AG04449 (cell line): ENCODE measurements at regions not wholly inside any gene's neighbourhood (a gene's known extent, or its start where the extent isn't known, plus 50 kb on each side); places are given as distances from the start of the nearest gene placed in this dataset.

Experiments
- CTCF ChIA-PET: fragments of 350-600 bp; formaldehyde crosslinking; extraction: SDS; loops from one replicate; lab custom pipeline; 2021; ENCODE audit warnings: antibody characterized with exemption; lab: Yijun Ruan, JAX
- POLR2A ChIA-PET: fragments of 400-600, 350-600 bp; formaldehyde crosslinking; extraction: SDS; loops from one replicate; lab custom pipeline; 2020; ENCODE audit warnings: antibody characterized with exemption, inconsistent platforms; lab: Yijun Ruan, JAX
- DNase-seq: peaks from one replicate; pipeline ENCODE4 v3.0.0-alpha.2; 2010; ENCODE audit warnings: low read depth, low spot score
- H3K4me3 ChIP-seq: 2 replicates; pipeline ENCODE4 v1.5.1; 2011; ENCODE audit warnings: low read depth, mild to moderate bottlenecking, control low read depth, low read length
- CTCF ChIP-seq: IDR thresholded peaks from one replicate; pipeline ENCODE4 v1.5.1; 2011; ENCODE audit warnings: mild to moderate bottlenecking, moderate library complexity, low read length, control low read depth, inconsistent platforms; ENCODE audit not compliant: insufficient read depth; ENCODE audit errors: missing control alignments

DNA sequence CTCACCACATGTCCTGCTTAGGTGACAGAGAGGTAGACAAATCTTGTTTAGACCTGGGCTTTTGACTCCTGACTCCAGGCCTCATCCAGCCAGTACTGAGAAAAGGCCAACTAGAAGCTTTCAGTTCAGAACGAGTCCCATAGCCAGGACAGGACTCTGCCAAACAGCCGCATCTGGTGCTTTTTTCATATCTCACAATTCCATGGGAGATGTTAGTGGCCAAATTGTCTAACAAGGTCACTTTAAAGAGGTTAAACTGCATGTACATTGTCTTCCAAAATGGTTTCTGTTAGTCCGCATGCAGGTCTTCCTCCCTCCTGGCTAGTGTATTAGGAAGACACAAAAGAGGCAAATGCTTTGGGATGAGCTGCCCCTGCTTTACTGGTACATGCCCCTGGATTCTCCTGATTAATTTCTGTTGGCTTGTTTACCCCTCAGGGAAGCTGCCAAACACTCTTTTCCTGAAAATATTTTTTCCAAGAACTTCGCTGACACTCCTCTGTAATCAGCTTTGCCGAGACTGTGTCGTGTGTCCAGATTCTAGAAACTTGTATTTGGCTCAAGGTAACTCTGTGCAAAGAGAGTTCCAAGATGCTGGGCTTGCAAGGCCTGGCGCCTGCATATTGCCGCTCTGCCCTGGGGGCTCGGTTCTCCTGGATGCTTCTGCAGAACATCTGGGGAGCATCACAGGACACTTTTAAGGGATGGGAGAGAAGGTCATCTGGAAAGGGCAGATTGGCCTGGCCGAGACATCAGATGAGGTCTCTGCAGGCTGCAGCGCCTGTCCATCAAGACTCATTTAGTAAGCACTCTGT is 209.2 kb upstream of the APCDD1 start:
- TF ChIP-seq CTCF = no peak
- no peak for DNase-seq
- CTCF ChIA-PET = no interaction called here
- no peak overlapping the region for H3K4me3 ChIP-seq
- POLR2A ChIA-PET = no interaction called here

GRCh38 chr18:10245846-10246175 is 208.6 kb upstream of the APCDD1 start:
- no peak for TF ChIP-seq CTCF
- ChIA-PET POLR2A (no interaction called here), CTCF (no interaction called here)
- no peak for DNase-seq
- no peak overlapping the region for H3K4me3 ChIP-seq

DNA sequence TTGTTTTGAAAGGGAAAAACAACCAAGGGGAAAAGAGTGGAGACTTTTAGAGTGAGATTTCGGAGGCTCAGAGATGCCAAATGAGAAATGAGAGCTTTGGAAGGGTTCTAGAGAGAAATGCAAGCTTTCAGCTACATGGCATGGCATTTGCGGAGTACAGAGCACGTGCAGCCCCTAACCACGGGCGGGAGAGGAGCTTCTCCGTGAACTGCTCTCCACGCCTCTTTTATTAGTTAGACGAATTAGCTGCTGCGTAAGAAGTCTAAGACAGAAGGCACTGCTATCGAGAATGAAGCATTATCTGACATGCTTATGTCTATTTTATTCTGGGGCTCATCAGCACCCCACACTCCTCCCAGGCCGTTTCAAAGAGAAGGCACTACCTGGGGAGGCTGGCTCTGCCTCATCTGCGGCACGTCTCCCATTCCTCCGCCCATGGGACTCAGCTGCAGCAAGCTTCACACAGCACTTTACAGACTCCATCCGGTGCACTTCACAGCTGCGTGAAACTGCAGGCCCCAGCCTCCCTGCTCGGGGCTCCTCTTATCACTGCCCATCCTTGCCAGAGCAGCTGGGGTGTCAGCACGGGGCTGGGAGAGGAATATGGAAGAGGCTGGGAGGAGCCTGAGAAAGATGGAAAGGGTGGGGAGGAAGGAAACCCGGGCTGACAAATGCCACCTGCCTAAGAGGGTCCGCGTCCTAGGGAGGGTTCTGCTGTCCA is 207.3 kb upstream of the APCDD1 start:
- POLR2A ChIA-PET = no interaction called here
- TF ChIP-seq CTCF = no peak
- CTCF ChIA-PET = no interaction called here
- H3K4me3 ChIP-seq = no peak overlapping the region
- DNase-seq = no peak

GRCh38 chr18:10247742-10248082 is 206.7 kb upstream of the APCDD1 start:
- no peak overlapping the region for H3K4me3 ChIP-seq
- ChIA-PET CTCF (no interaction called here), POLR2A (no interaction called here)
- DNase-seq = no peak
- no peak for TF ChIP-seq CTCF

GRCh38 chr18:10248738-10249137 is 205.7 kb upstream of the APCDD1 start:
- no peak overlapping the region for H3K4me3 ChIP-seq
- ChIA-PET CTCF (interaction anchor here (0.7 kb wide), 1 partner anchor 12 kb away, joined by 3 read pairs; no protein-coding TSS in a partner anchor), POLR2A (no interaction called here)
- DNase-seq = no peak
- TF ChIP-seq CTCF = no peak

DNA sequence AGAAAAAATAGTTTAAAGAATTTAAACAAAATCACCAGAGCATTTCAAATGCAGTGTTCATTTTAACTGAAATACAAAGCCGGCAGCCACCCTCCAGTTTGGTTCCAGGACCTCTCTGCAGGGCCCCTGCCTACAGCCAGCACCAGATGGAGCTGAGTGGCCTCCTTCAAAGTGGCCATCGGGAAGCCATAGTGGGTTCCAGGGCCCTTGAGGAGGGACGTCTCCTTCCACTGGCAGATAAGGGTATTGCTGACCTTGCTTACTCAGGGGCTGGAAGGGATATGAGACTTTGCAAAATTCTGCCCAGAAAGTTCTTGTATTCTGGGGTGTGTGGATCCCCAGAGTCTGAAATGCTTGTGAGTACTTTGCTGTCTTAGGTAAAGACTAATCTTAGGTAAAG is 205.2 kb upstream of the APCDD1 start:
- POLR2A ChIA-PET = no interaction called here
- H3K4me3 ChIP-seq = no peak overlapping the region
- CTCF ChIA-PET = interaction anchor here (0.7 kb wide), 1 partner anchor 12 kb away, joined by 3 read pairs; no protein-coding TSS in a partner anchor
- TF ChIP-seq CTCF = no peak
- DNase-seq = no peak
